ENCODE measurements at regions not wholly inside any gene's neighbourhood (a gene's known extent, or its start where the extent isn't known, plus 50 kb on each side); places are given as distances from the start of the nearest gene placed in this dataset.
"Not testable (repeated sequence)": the region's sequence is repeated elsewhere in the genome, so short reads cannot be mapped to it uniquely, and the experiment has no call there.

DNA sequence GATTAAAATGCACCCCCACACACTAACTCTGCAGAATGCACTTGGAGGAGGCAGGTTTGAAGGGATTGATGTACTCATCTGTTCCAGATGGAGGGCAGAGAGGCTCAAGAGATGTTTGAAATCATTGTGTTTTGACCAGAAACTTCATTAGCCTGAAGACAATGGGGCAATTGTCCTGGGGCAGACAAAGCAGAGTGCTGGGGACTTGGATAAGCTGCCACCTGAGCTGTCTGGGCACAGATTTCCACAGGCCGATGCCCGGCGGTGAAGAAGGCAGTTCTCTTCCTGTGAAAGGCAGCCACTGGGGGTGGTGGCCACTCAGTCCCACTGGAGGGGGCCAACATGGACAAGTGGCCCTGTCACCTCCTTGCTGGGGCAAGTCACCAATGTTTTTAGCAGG, 181.0 kb downstream of the BCL2L11 start:
- H3K4me1 ChIP-seq (ENCODE audit: control insufficient read depth in 2 of 2, insufficient read depth in 2 of 2, low read length in 2 of 2); H3K36me3 ChIP-seq (ENCODE audit: control insufficient read depth in 2 of 2, insufficient read depth in 2 of 2, low read length in 2 of 2); H3K4me3 ChIP-seq (ENCODE audit: low read length in 2 of 2); H3K9me3 ChIP-seq (ENCODE audit: control insufficient read depth in 2 of 2, low read length in 2 of 2); H3K27me3 ChIP-seq (ENCODE audit: control insufficient read depth in 2 of 2, insufficient read depth in 2 of 2, low read length in 2 of 2); H3K27ac ChIP-seq (ENCODE audit: low read depth in 2 of 2, low read length in 2 of 2); H3K9ac ChIP-seq (ENCODE audit: low read depth in 1 of 2, low read length in 2 of 2): not testable (repeated sequence)

- H3K4me3 ChIP-seq (ENCODE audit: low read length in 2 of 2); H3K27ac ChIP-seq (ENCODE audit: low read depth in 2 of 2, low read length in 2 of 2); H3K9me3 ChIP-seq (ENCODE audit: control insufficient read depth in 2 of 2, low read length in 2 of 2); H3K27me3 ChIP-seq (ENCODE audit: control insufficient read depth in 2 of 2, insufficient read depth in 2 of 2, low read length in 2 of 2); H3K4me1 ChIP-seq (ENCODE audit: control insufficient read depth in 2 of 2, insufficient read depth in 2 of 2, low read length in 2 of 2); H3K36me3 ChIP-seq (ENCODE audit: control insufficient read depth in 2 of 2, insufficient read depth in 2 of 2, low read length in 2 of 2); H3K9ac ChIP-seq (ENCODE audit: low read depth in 1 of 2, low read length in 2 of 2): not testable (repeated sequence)
These were observed 181.9 kb downstream of the BCL2L11 start for GRCh38 chr2:111302397-111303218.

DNA sequence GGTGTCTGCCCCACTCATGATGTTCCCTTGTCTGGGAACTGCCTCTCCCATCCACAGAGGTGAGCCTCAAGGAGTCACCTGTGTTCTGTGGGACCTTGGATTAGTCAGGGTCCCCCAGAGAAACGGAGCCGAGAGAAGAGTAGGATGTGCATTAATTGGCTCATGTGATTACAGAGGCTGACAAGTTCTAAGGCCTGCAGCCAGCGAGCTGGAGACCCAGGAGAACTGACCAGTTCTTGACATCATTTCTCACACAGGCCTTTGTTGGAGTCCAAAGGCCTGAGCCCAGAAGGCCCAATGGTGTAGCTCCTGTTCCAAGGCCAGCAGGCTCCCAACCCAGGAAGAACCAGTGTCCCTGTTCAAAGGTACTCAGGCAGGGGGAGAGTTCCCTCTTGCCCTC, 186.6 kb downstream of the BCL2L11 start:
- not testable (repeated sequence) for H3K9me3 ChIP-seq (ENCODE audit: control insufficient read depth in 2 of 2, low read length in 2 of 2); H3K27me3 ChIP-seq (ENCODE audit: control insufficient read depth in 2 of 2, insufficient read depth in 2 of 2, low read length in 2 of 2); H3K36me3 ChIP-seq (ENCODE audit: control insufficient read depth in 2 of 2, insufficient read depth in 2 of 2, low read length in 2 of 2); H3K27ac ChIP-seq (ENCODE audit: low read depth in 2 of 2, low read length in 2 of 2); H3K4me3 ChIP-seq (ENCODE audit: low read length in 2 of 2); H3K9ac ChIP-seq (ENCODE audit: low read depth in 1 of 2, low read length in 2 of 2); H3K4me1 ChIP-seq (ENCODE audit: control insufficient read depth in 2 of 2, insufficient read depth in 2 of 2, low read length in 2 of 2)

DNA sequence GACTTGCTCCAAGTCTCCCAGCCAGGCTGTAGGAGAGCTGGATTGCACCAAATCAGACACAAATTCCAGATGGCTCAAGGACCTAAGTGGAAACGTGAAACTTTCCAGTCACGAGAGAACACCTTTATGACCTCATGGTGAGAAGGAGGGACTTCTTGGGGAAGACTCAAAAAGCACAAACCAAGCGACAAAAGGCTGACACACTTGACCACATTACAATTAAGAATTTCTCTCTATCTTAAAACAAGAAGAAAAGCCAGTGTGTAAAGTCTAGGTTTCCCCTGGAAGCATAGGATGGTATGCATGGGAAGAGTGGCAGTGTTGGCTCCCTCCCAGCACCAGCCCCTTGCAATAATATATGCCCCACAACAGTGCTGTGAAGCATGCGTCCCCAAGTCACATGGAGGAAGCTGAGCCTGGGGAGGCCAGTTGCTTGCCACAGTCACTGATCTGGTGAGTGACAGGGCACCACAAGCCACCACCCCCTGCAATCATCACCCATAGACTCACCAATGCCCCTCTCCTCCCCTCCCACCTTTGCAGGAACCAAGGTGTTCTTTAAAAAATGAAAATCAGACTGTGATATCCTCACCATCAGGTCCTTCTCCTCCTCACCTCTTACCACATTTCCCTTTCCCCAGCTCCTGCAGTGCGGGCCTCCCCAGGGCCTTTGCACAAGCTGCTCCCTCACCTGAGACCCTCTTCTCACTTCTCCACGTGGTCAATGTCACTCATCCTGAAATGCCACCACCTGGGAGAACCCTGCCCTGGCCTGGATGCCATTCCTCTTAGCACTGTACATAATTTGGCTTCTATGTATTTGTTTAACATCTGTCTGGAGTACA, 188.7 kb downstream of the BCL2L11 start:
- H3K9ac ChIP-seq (ENCODE audit: low read depth in 1 of 2, low read length in 2 of 2); H3K9me3 ChIP-seq (ENCODE audit: control insufficient read depth in 2 of 2, low read length in 2 of 2); H3K27ac ChIP-seq (ENCODE audit: low read depth in 2 of 2, low read length in 2 of 2); H3K4me1 ChIP-seq (ENCODE audit: control insufficient read depth in 2 of 2, insufficient read depth in 2 of 2, low read length in 2 of 2); H3K27me3 ChIP-seq (ENCODE audit: control insufficient read depth in 2 of 2, insufficient read depth in 2 of 2, low read length in 2 of 2); H3K36me3 ChIP-seq (ENCODE audit: control insufficient read depth in 2 of 2, insufficient read depth in 2 of 2, low read length in 2 of 2); H3K4me3 ChIP-seq (ENCODE audit: low read length in 2 of 2): not testable (repeated sequence)

- H3K4me1 ChIP-seq (ENCODE audit: control insufficient read depth in 2 of 2, insufficient read depth in 2 of 2, low read length in 2 of 2); H3K36me3 ChIP-seq (ENCODE audit: control insufficient read depth in 2 of 2, insufficient read depth in 2 of 2, low read length in 2 of 2); H3K27me3 ChIP-seq (ENCODE audit: control insufficient read depth in 2 of 2, insufficient read depth in 2 of 2, low read length in 2 of 2); H3K27ac ChIP-seq (ENCODE audit: low read depth in 2 of 2, low read length in 2 of 2); H3K9me3 ChIP-seq (ENCODE audit: control insufficient read depth in 2 of 2, low read length in 2 of 2); H3K9ac ChIP-seq (ENCODE audit: low read depth in 1 of 2, low read length in 2 of 2); H3K4me3 ChIP-seq (ENCODE audit: low read length in 2 of 2): not testable (repeated sequence)
These were observed 189.7 kb downstream of the BCL2L11 start for GRCh38 chr2:111310395-111310794.

DNA sequence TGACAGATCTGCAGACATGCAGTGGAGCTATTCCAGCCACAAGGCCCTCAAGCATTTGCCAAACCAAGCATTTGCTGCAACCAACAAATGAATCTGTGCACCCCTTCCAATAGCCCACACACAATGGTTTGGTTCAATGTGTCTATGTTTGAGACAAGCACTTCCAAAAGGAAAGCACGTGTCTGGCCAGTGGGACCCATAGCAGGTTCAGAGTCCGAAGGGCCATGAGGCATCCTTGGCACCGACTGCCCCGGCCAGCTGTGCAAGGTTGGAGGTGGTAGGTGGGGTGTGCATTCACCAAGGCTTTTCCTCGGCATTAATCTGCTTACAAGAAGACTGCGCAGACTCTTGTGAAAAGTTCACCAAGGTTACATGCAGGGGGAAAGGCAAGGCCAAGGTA, 190.9 kb downstream of the BCL2L11 start:
- not testable (repeated sequence) for H3K9me3 ChIP-seq (ENCODE audit: control insufficient read depth in 2 of 2, low read length in 2 of 2); H3K27me3 ChIP-seq (ENCODE audit: control insufficient read depth in 2 of 2, insufficient read depth in 2 of 2, low read length in 2 of 2); H3K4me3 ChIP-seq (ENCODE audit: low read length in 2 of 2); H3K27ac ChIP-seq (ENCODE audit: low read depth in 2 of 2, low read length in 2 of 2); H3K4me1 ChIP-seq (ENCODE audit: control insufficient read depth in 2 of 2, insufficient read depth in 2 of 2, low read length in 2 of 2); H3K9ac ChIP-seq (ENCODE audit: low read depth in 1 of 2, low read length in 2 of 2); H3K36me3 ChIP-seq (ENCODE audit: control insufficient read depth in 2 of 2, insufficient read depth in 2 of 2, low read length in 2 of 2)

- not testable (repeated sequence) for H3K36me3 ChIP-seq (ENCODE audit: control insufficient read depth in 2 of 2, insufficient read depth in 2 of 2, low read length in 2 of 2); H3K9ac ChIP-seq (ENCODE audit: low read depth in 1 of 2, low read length in 2 of 2); H3K27ac ChIP-seq (ENCODE audit: low read depth in 2 of 2, low read length in 2 of 2); H3K4me3 ChIP-seq (ENCODE audit: low read length in 2 of 2); H3K4me1 ChIP-seq (ENCODE audit: control insufficient read depth in 2 of 2, insufficient read depth in 2 of 2, low read length in 2 of 2); H3K9me3 ChIP-seq (ENCODE audit: control insufficient read depth in 2 of 2, low read length in 2 of 2); H3K27me3 ChIP-seq (ENCODE audit: control insufficient read depth in 2 of 2, insufficient read depth in 2 of 2, low read length in 2 of 2)
These were observed 192.3 kb downstream of the BCL2L11 start for GRCh38 chr2:111312897-111313607.

- not testable (repeated sequence) for H3K27me3 ChIP-seq (ENCODE audit: control insufficient read depth in 2 of 2, insufficient read depth in 2 of 2, low read length in 2 of 2); H3K9ac ChIP-seq (ENCODE audit: low read depth in 1 of 2, low read length in 2 of 2); H3K27ac ChIP-seq (ENCODE audit: low read depth in 2 of 2, low read length in 2 of 2); H3K4me1 ChIP-seq (ENCODE audit: control insufficient read depth in 2 of 2, insufficient read depth in 2 of 2, low read length in 2 of 2); H3K36me3 ChIP-seq (ENCODE audit: control insufficient read depth in 2 of 2, insufficient read depth in 2 of 2, low read length in 2 of 2); H3K4me3 ChIP-seq (ENCODE audit: low read length in 2 of 2); H3K9me3 ChIP-seq (ENCODE audit: control insufficient read depth in 2 of 2, low read length in 2 of 2)
These were observed 193.0 kb downstream of the BCL2L11 start for GRCh38 chr2:111313711-111314110.

DNA sequence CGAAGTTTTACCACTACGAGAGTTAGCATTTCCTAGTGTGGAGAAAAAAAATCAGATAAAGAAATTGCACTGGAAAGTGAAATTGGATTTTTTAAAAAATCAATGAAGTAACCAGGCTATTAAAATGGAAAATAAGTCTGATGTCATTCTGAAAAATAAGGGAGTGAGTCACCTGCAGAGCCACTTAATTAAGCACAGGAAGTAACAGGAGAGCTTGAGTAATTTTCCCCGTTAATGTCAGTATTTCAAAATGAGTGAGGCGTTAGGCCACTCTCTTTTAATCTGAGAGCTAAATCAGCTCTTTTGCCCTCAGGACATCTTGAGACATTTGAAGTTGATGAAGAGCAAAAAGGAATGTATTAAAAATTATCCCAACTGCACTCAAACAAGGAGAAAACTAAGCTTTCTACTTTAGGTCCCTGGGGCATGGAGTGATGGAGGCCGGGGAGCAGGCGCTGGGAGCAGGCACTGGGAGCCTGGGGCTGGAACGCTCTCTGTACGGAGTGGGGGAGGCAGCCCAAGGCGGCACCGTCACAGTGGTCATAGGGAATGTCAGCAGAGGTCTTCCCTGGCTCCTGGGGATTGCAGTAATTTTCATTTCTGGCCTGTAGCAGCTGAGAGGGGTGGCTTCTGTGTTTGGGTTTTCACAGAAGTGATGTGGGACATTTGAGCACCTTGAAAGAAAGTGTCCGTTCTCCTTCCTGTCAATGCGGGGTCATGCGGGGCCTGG, 194.6 kb downstream of the BCL2L11 start:
- not testable (repeated sequence) for H3K9ac ChIP-seq (ENCODE audit: low read depth in 1 of 2, low read length in 2 of 2); H3K27ac ChIP-seq (ENCODE audit: low read depth in 2 of 2, low read length in 2 of 2); H3K27me3 ChIP-seq (ENCODE audit: control insufficient read depth in 2 of 2, insufficient read depth in 2 of 2, low read length in 2 of 2); H3K4me3 ChIP-seq (ENCODE audit: low read length in 2 of 2); H3K36me3 ChIP-seq (ENCODE audit: control insufficient read depth in 2 of 2, insufficient read depth in 2 of 2, low read length in 2 of 2); H3K4me1 ChIP-seq (ENCODE audit: control insufficient read depth in 2 of 2, insufficient read depth in 2 of 2, low read length in 2 of 2); H3K9me3 ChIP-seq (ENCODE audit: control insufficient read depth in 2 of 2, low read length in 2 of 2)

Data from mucosa of rectum (tissue), 2 donors.